Renal cortical epithelial cell (primary cell): ENCODE measurements at regions not wholly inside any gene's neighbourhood (a gene's known extent, or its start where the extent isn't known, plus 50 kb on each side); places are given as distances from the start of the nearest gene placed in this dataset.

Experiments used
- DNase-seq: peaks from one replicate; pipeline ENCODE4 v3.0.0-alpha.2; 2011; ENCODE audit warnings: low read depth

DNA sequence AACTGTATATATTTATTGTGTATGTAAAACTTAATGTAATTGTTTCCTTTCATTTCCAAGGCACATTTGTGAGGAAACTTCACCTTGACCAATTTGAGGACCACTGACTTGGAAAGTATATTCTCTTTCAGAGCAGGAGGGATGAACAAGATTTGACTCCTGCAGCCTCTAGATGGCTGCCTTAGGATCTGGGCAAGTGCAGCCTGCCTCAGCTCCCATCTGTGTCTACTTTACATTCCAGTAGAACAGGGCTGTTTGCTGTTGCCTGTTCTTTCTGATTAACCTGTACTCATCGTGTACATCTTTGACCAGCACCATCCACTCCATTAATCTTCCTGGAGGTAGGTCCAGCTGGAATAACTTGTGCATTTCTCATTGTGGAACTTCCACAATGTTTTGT lies 312.8 kb downstream of the HLX start:
- no peak for DNase-seq

DNA sequence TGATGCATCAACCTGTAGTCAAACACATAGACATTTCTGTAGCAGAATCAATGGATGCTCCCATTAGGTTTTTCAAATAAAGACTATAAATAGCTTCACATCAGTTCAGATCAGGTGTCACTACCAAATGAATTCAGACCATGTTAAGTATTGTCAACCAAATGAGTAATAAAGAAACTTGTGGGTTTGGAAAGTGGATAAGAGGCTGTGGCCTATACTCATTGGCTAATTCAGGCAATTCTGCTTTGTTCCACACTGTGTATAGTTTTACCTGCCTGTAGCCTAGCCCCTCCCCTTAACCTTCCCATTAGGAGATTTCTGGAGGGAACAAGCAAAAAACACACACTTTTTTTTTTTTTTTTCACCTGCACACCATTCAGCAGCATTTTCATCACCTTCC lies 321.2 kb downstream of the HLX start:
- no peak for DNase-seq

DNA sequence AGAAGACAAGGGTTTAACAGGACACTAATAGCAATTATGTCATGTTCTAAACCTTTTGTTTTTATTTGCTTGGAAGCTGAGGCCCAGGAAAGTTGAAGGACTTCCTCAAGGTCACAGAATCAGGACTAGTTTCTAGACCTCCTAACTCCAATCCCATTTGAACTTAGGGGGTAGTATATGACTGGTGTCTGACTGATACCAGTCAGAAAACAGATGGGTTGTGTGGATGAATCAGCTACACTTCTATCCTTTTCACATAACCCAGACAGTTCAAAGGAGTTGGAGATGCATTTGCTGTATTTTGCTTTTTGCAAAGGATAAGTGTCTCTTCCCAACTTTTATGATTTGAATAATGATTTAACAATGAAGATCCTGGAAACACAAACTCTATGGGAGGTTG lies 322.5 kb downstream of the HLX start:
- no peak for DNase-seq

DNA sequence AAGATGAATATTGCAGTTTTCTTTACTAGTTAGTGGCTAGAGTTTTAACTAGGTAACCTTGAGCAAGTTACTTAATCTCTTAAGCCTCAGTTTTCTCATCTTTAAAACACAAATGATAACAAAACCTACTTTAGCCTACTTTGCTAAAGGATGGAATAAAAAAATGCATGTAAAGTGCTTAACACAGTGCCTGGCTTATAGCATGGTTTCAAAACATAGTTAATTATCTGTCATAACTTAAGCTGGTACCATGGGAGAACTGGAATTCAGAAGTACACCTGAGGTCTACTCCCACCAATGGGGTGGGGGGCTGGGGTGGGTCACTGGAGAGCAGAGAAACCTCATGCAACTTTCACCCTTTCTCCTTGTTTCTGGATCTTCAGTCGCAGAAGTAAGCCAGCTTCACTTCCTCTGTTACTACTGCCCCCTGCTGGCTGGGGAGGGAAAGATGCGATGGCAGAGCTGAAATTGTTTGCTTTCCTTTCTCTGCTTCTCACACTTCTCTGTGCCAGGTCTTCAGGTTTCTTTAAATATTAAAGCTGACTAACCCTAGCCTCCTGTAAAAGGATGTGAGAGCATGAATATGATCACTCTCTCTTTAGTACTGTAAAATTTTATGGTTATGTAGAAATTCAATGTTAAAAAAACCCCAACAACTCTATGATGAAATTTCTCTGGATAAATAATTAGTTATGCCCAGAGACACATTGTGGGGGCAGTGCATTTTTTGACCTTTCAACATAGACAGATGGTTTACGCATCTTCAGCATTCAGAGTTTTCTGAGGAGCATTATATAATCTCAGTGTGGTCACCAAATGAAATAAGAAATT lies 324.2 kb downstream of the HLX start:
- peak; percentile 67 for DNase-seq

DNA sequence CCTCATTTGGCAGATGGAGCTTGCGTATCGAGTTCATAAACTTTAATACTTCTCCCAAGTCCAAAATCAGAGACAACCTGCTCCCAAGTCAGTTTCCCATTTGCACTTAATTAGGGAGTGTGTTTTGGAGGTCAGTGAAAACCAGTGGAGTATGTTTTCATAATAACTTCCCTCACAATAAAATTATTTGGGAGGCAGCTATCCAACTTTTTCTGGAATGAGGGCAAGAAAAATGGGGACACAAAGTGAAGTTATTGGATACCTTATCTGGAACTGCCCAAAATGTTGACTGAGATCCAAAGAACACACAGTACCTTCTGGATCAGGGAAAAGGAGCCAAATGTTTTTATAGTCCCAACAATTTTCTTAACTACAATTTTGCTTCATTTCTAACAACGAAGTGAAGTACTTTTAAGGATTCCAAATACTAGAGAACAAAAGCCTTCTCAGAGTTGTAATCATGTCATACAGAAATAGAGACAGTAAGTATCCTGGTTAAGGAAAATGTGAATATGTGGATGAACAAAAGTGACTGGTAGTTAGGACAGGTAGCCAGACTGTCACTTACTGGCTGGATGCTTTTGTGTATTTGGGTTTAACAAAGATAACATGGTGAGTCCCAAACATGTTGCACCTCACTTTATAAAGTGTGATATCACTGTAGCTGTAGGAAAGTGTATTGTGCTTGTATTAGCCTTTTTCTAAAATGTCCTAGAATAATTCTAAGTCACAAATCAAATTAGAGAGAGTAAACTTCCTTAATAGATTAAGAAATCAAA lies 325.0 kb downstream of the HLX start:
- no peak for DNase-seq

DNA sequence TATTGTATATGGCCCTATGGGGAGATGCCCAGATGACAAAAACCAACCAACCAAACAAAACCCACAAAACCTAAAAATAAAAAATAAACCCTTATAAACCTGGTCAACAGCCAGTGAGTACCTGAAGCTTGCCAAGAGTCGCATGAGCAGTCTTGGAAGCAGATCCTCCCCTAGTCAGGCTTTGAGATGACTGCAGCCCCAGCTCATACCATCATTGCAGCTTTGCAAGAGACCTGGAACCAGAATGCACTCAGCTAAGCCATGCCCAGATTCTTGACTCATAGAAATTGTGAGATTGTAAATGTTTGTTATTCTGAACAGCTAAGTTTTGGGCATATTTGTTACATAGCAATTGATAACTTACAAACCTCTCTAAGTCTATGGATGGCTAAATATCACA lies 326.8 kb downstream of the HLX start:
- no peak for DNase-seq

DNA sequence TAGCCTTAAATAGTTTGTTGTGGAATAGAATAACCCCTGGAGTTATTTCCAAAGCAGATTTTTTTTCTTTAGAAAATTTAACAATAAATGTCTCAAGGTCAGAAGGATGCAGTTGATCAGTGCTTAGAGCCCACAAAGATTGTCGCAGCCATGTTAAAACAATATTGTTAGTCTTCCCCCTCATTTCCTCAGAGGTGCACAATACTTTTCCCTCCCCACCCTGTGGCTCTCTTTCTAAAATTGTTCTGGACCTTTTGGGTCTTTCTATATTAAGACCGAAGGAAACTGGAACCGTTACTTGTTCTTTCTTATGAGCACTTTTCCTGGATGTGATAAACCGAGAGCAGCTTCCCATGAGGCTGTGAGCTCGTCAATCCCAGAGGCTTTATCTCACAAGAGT lies 333.7 kb downstream of the HLX start:
- no peak for DNase-seq

DNA sequence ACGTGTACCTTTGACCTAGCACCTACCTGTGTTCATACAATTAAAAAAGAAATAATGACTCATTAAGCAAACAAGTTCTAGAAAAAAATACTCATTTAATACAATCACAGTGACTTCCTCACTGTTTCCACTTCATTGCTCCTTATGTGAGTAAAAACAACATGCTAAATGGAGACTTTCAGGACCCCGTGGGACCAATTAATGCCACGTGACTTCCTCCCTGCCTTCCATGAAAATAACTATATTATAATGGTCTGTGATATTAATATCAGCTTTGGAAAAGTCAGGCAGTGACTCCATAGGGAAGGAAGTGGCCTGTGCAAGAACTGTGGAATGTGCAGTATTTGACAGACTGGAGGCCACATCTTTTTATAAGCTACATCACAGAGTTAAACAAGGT lies 337.8 kb downstream of the HLX start:
- peak; percentile 74 for DNase-seq

DNA sequence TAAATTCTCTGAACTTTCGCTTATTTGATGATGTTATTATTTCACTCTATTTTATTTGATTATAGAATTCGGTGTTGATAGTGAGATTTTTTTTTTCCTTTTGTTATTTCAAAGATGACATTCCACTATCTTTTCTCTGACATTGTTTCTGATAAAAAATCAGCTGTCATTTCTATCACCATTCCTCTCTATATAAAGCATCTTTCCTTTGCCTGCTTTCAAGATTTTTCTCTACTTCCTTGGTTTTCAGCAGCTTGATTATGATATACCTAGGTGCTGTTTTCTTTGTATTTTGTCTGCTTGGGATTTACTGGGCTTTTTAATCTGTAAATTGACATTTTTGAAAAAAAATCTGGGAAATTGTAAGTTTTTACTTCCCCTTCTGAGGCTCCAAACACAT lies 344.0 kb downstream of the HLX start:
- no peak for DNase-seq

DNA sequence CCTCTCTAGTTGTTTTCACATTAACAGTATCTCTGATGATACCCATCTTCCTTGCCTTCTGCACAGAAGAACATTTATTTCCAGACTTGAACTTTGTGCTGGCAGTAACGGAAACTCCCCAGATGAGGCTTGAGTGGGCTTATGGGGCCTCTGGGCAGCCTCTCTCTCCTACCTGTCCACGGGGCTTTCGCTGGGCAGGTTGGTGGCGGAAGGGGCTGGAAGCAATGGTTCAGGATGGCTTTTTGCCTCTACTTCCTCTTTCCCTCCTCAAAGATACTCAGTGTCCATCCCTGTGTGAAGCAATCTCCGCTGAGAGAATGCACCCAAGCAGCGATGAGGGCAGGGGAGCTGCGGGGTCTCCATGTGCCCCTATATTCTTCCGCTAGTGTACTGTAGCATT lies 348.2 kb downstream of the HLX start:
- DNase-seq, result no peak

DNA sequence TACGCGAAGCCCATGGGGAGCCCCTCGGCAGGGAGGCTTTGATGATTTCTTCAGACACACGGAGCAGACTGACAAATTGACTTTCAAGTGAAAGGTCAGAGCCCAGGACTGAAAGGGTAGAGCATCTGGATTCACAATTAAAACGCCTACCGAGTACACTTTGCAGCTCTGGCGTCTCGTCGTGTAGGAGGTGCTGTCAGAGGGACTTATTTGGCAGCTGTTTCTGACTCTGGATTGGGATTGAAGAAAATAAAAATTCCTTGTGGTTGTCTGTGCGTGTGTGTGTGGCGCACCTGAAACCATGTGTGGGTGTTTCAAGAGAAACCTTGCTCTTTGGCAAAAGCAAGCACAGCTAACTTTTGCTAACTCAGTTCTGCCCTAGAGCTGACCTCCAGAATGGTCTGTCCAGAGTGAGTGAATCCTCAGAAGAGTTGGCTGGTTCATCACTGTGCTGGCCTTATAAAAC lies 348.7 kb downstream of the HLX start:
- peak; percentile 31 for DNase-seq

DNA sequence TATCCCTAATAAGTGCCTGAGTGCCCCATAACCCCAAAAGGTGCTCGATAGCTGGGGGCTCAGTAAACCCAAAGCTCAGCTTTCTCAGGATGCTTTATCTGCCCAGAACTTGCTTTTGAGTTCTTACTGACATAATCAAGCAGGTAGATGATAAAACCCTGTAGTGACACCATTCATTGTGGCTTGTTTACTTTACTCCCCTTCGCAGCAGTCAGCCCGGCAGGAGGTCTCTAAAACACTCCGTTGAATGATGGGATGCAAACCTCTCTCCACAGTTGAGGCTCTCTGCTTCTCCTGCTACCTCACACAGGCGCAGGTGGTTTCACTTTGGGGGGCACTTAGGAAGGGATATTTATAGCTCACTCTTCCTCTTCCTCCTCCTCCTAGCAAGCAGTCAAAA lies 349.4 kb downstream of the HLX start:
- DNase-seq, result no peak

DNA sequence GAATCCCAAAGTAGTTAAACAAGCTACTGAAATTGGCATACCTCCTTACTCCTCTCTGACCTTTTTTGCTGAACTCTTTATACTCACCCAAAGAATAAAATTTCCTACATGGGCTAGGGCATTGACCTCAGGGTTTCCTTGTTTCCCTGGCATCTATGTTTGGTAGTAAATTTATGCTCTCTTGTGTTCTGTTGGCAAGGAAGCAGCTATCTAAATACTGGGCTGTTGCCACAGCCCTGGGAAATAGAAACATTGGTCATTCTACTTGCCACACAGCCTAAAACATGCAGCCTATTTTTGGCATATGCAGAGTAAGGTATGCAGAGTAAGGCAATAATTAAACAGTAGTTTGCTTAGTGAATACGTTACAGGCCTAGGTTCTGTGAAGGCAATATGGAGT lies 351.4 kb downstream of the HLX start:
- peak; percentile 96 for DNase-seq

DNA sequence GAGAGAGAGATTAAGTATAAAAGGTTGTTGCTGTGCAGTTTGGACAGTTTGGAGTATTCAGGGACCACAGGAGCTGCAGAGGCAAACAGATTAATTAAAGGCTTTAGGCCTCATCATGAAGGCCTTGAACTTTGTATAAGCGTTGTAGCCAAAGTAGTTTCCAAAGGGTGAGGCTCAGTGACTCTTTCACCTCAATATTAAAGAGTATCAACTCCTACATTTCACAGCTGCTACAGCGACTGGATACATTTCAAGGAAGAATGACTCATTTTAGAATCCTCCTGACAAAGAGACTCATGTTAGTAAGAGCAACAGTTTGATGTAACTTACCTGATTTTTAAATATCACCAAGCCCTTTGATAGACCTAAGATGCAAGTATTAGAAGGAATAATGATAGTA lies 355.5 kb downstream of the HLX start:
- DNase-seq, result peak; percentile 35

DNA sequence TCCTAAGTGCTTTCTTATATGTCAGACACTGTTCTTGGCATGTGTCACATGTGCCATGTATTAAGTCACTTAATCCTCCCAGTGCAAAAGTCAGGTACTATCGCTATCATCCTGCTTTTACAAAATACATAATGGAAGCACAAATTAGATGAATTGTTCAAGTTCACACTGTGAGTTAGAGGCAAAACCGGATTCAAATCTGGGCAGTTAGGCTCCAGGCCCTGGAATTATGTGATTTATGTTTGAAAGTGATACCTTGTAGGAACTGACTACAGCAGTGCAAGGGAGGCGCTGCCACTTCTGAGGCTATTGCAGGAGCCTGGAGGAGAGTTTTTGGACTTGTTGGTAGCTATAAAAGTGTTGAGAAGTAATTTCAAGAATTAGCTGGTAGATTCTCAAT lies 358.3 kb downstream of the HLX start:
- no peak for DNase-seq

DNA sequence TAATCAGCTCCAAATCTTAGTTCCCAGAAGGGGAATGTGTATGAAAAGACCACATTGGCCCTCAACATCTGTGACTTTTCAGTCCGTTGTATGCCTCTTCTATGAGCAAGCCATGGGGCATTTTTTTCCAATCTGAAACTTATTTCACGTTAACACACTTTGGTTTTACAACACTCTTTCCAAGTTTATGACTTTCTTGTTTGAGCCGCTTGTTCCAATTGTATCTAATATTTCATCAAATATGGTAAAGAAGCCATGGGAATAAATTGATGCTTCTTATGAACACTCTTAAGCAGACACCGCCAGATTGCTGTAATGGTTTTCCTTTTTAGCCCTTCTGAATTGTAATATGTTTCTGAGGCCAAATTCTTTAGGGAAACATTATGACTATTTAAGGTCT lies 359.9 kb downstream of the HLX start:
- no peak for DNase-seq

DNA sequence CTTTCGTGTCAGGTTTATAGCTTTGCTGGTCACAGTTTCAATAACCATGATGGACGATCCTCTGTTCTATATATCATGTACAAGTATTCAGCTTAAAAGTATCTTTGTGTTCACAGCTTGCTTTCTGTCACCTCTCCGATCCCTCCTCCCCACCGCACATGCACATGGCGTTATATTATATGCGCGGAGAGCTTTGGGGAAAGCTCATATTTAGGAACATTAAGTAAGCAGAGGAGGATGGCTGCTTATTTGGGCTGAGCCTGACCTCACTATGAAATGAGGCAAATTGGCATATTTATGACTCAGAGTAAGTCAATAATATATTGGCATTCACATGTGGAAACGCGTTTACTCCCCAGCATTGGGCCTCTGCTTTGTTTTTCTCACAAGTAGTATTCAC lies 360.5 kb downstream of the HLX start:
- DNase-seq, result no peak

DNA sequence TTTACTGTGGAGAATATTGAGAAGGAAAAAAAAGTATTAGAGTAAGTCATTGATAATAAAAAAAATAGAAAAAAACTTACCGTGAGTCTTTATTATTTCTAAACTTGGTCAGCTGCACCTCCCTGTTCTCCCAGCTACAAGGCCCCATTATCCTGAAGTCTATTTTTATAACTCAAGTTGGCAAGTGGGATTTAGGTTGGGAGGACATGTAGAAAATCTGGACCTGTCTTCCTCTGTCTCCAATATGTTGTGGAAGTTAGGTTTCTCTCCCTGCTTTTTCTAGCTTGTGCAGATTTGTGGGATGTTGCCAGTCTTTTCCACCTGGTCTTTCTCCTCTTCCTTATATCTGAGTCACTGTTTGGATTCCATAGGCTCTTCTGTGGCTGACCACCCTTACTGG lies 361.4 kb downstream of the HLX start:
- DNase-seq, result no peak

DNA sequence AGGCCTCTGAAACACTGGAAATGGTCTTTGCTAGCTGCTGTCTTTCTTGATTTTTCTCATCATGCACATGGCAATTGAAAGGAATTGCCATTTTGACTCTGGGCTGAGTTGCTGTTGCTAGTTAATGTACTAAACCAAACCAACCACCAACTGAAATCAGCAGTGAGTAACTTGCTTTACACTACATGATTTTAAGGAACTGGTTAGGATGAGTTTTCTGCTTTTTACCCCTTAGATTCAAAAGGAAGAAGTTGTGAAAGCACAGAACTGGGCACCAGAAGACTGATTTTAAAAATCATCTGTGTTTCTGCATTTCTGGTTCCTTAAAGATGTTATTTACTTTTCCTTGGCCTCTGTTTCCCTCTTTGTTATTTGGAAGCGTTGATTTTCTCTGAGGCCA lies 361.9 kb downstream of the HLX start:
- DNase-seq, result no peak

DNA sequence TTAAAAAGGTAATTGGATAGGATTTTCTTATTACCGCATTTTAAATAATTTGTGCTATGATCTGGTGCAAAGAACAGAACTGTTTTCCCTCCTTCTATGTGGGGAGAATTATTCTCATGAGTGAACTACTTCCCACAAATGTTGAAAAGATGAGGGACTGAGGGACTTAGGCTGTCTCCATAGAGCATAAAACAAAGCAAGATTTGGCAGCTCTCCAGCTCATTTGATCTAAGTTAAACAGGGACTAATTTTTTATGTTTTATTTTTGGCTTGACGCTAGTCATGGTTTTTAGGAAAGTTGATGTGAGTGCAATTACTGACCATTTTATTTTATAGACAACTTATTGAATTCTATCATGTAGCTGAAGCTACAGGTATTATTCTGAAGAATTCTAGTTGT lies 362.3 kb downstream of the HLX start:
- DNase-seq, result no peak

DNA sequence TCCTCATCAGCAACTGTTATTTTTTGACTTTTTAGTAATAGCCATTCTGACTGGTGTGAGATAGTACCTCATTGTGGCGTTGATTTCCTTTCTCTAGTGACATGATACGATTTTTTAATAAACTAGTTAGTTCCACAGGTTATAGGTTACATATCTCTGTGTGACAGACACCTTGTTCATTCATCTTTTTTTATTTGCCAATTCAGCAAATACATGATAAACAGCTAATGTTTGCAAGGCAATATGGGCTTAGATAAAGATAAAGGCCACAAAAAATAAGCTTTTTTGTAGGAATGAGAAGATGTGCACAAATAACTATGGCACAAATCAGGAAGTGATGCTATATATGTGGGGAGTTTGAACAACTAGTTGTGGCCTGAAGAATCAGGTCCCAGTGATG lies 366.8 kb downstream of the HLX start:
- DNase-seq, result no peak

DNA sequence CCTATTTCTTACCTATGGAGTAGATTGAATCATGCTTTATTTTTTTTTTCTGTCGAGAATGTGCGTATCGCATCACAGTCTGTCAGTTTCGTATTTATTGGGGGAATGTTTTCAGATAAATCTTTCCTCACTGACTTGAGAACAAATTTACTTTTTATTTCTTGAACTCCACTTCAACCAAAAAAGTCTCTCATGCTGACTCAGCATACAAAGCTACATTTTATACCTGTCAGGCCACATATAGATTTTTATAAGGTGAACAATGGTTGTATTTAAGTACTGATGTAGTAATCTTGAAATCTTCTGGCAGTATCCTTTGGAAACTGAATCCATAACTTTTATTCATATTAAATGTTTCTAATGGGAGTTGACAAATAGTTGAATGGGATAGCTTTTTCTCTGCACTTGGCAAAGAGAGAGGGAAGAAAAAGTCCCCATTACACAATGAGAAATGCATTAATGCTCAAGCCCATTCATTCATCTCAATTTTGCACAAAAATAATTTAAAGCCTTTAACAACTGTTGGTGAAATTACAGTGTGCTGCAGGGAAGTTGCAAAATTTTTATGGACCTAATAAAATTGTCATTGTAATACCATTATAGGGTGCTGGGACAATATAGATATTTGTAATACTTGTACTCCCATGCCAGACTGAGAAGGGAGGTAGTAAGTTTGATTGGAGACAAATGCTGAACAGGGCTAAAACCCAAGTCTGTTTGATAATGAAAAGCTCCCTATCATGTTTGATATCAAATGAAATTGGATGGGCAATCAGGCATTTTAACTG lies 367.6 kb downstream of the HLX start:
- no peak for DNase-seq

DNA sequence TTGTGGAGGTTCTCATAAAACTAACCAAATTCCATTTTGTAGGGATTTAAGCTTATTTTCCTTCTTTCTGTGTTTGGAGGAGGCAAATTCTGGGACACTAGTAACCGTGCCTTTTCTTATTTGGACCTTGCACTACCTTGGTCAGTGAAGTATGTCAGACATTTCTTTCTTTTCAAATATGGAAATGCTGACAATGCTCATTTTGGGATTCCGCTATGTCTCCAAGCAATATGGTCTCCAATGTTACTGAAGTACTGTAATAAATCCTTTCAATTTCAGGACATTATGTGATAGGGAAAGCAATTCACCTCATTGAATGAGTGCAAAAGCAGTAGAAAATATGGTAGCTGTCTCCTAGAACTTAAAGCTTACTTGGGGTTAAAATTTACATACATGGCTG lies 372.3 kb downstream of the HLX start:
- no peak for DNase-seq
